Ishikawa (cell line): ENCODE measurements at regions not wholly inside any gene's neighbourhood (a gene's known extent, or its start where the extent isn't known, plus 50 kb on each side); places are given as distances from the start of the nearest gene placed in this dataset.

Experiments
- CEBPB ChIP-seq: IDR thresholded peaks from 2 replicates; pipeline ENCODE4 v1.6.1; 2012
- CREB1 ChIP-seq: IDR thresholded peaks from 2 replicates; pipeline ENCODE4 v1.6.1; 2012; ENCODE audit warnings: low read depth
- EGR1 ChIP-seq: IDR thresholded peaks from 2 replicates; pipeline ENCODE4 v1.6.1; 2012
- EP300 ChIP-seq: IDR thresholded peaks from 2 replicates; pipeline ENCODE4 v1.6.1; 2012; ENCODE audit warnings: borderline replicate concordance
- FOXM1 ChIP-seq: IDR thresholded peaks from 2 replicates; pipeline ENCODE4 v1.6.1; 2012; ENCODE audit warnings: low read depth, borderline replicate concordance
- MAX ChIP-seq: IDR thresholded peaks from 2 replicates; pipeline ENCODE4 v1.6.1; 2012
- NFIC ChIP-seq: IDR thresholded peaks from 2 replicates; pipeline ENCODE4 v1.6.1; 2012
- RAD21 ChIP-seq: IDR thresholded peaks from 2 replicates; pipeline ENCODE4 v1.6.1; 2012; ENCODE audit warnings: low read depth
- REST ChIP-seq: IDR thresholded peaks from 2 replicates; pipeline ENCODE4 v1.6.1; 2012; ENCODE audit warnings: low read depth, mild to moderate bottlenecking
- TAF1 ChIP-seq: IDR thresholded peaks from 2 replicates; pipeline ENCODE4 v1.6.1; 2012; ENCODE audit warnings: low read depth, mild to moderate bottlenecking
- TCF12 ChIP-seq: IDR thresholded peaks from 2 replicates; pipeline ENCODE4 v1.6.1; 2012; ENCODE audit warnings: low read depth
- TEAD4 ChIP-seq: IDR thresholded peaks from 2 replicates; pipeline ENCODE4 v1.6.1; 2012
- USF1 ChIP-seq: IDR thresholded peaks from 2 replicates; pipeline ENCODE4 v1.6.1; 2012
- YY1 ChIP-seq: IDR thresholded peaks from 2 replicates; pipeline ENCODE4 v1.6.1; 2012; ENCODE audit warnings: low read depth
- ZBTB7A ChIP-seq: IDR thresholded peaks from 2 replicates; pipeline ENCODE4 v1.6.1; 2012; ENCODE audit warnings: low read depth

DNA sequence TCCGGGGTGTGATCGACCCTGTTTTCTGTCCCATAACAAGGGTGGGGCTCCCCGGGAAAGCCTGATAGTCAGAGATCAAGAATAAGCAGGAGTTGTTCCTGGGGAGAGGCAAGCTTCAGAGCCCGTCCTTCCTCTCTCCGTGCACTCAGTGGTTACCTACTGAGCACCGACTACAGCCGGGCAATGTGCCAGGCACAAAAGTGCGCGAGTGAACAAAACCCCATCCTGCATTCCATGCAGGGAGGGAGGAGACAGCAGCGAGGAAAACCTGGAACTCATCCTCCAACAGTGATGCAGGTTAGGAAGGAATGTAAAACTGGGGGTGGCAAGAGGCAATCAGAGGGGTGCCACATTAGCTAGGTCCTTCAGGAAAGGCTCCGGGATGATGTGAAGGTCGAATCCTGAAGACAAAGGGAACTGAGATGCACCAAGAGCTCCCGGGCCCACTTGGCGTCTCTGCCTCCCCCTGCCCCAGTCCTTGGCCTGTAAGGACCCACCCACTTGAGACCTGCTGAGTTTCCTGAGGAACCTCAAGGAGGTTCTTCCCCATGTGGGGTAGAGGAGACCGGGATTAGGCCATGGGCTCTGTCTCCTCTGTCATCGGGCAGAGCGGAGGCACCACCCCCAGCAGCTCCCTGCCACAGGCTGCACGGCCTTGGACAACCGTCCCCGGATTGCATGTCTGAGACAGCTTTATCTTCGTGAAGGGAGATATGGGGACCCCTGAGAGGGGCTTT lies 198.2 kb downstream of the NDUFA10 start:
- no peak for TF ChIP-seq YY1
- TF ChIP-seq CREB1: no peak
- TF ChIP-seq NFIC: no peak
- no peak for TF ChIP-seq RAD21
- no peak for TF ChIP-seq ZBTB7A
- no peak for TF ChIP-seq EGR1
- no peak for TF ChIP-seq REST
- TF ChIP-seq TCF12: no peak
- no peak for TF ChIP-seq USF1
- TF ChIP-seq FOXM1: no peak

GRCh38 chr2:239826376-239826775 lies 198.8 kb downstream of the NDUFA10 start:
- no peak for TF ChIP-seq CEBPB
- no peak for TF ChIP-seq MAX
- no peak for TF ChIP-seq TAF1
- TF ChIP-seq RAD21: no peak
- no peak for TF ChIP-seq FOXM1
- no peak for TF ChIP-seq TEAD4
- TF ChIP-seq USF1: no peak
- TF ChIP-seq TCF12: no peak
- no peak for TF ChIP-seq EGR1
- no peak for TF ChIP-seq NFIC
- no peak for TF ChIP-seq EP300
- no peak for TF ChIP-seq ZBTB7A
- no peak for TF ChIP-seq REST
- TF ChIP-seq YY1: no peak

DNA sequence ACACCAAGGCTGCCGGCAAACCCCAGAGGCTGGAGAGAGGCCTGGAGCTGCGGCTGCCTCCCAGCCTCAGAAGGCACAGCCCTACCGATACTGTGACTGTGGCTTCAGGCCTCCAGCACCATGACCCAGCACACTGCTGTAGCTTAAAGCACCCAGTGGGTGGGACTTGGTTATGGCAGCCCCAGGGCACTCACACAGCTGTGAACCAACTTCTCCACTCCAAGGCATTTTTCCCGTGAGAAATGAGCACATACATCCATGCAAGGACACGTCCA lies 199.5 kb downstream of the NDUFA10 start:
- TF ChIP-seq FOXM1: no peak
- no peak for TF ChIP-seq MAX
- TF ChIP-seq EGR1: no peak
- no peak for TF ChIP-seq RAD21
- no peak for TF ChIP-seq CEBPB
- TF ChIP-seq ZBTB7A: no peak
- no peak for TF ChIP-seq TCF12
- TF ChIP-seq NFIC: no peak
- no peak for TF ChIP-seq CREB1
- no peak for TF ChIP-seq TAF1
- TF ChIP-seq REST: no peak
- TF ChIP-seq TEAD4: no peak
- no peak for TF ChIP-seq EP300
- TF ChIP-seq USF1: no peak
- no peak for TF ChIP-seq YY1
